ENCODE measurements at regions not wholly inside any gene's neighbourhood (a gene's known extent, or its start where the extent isn't known, plus 50 kb on each side); places are given as distances from the start of the nearest gene placed in this dataset.

GRCh38 chr15:54707805-54708752, 488.7 kb downstream of the RSL24D1 start:
- peaks cover 0 to 3% of the 10 kb centered on the region in 2 experiments; a peak in 1 of 5 replicates for H3K27me3 ChIP-seq (ENCODE audit: control insufficient read depth in 1 of 2, insufficient read depth in 2 of 2, low read length in 2 of 2)
- H3K4me3 ChIP-seq (replicated peaks in 1 of 3; ENCODE audit: insufficient read depth in 1 of 3, low read depth in 2 of 3, low read length in 3 of 3), result no peak overlapping the region
- POLR2A ChIA-PET, result no interaction called here
- H3K4me1 ChIP-seq (ENCODE audit: insufficient read depth, low read length), result no peaks in the 10 kb centered on the region
- H3K9ac ChIP-seq (ENCODE audit: insufficient read depth, low read depth, low read length), result no peak overlapping the region
- BruUV-seq (replicated peaks), result no TSS peak
- DNase-seq (ENCODE audit: low spot score) (no peak), ATAC-seq (peak; percentile 65), FAIRE-seq (no peak)
- no peaks in the 10 kb centered on the region for H4K20me1 ChIP-seq (ENCODE audit: insufficient read depth, low read length)
- 9% methylated on average over 12 of the region's 23 CpGs for WGBS (ENCODE audit: low lambda C conversion rate)
- H2AFZ ChIP-seq (ENCODE audit: low read length), result no peak overlapping the region
- peak; percentile 70 for TF ChIP-seq ZNF12 (CRISPR knock-in tag; IDR thresholded peaks at IDR 0.05)
- TF ChIP-seq RAD21 (CRISPR knock-in tag; IDR thresholded peaks at IDR 0.05), result no peak
- no peaks in the 10 kb centered on the region for H3K79me2 ChIP-seq (ENCODE audit: insufficient read depth, low read length)
- no peak overlapping the region for H3K27ac ChIP-seq (ENCODE audit: extremely low read length, insufficient read depth, low read length)
- intact Hi-C loops (cut with micrococcal nuclease; ENCODE audit: unreplicated experiment) (no loop called here), in situ Hi-C loops (cut with HindIII; ENCODE audit: extremely low pct_ligation_motif_present, low pct_unique_long_range_greater_than_20kb) (no loop called here)
- no peaks in the 10 kb centered on the region for H3K36me3 ChIP-seq (replicated peaks in 1 of 2; ENCODE audit: control insufficient read depth in 1 of 2, insufficient read depth in 2 of 2, low read length in 2 of 2)
- peak overlapping the region; percentile 23; the same call in 1 of the 2 replicates for H3K4me2 ChIP-seq (ENCODE audit: low read depth, low read length)
- H3K9me3 ChIP-seq (ENCODE audit: low read length), result no peaks in the 10 kb centered on the region
- CTCF ChIA-PET (ENCODE audit: low intra/inter-chr PET ratio, low total read pairs), result no interaction called here

- no peak for ATAC-seq
- peak overlapping the region; percentile 24; the same call in 1 of the 2 replicates for H3K4me2 ChIP-seq (ENCODE audit: low read depth, low read length)
- no peak for TF ChIP-seq ZNF362 (CRISPR knock-in tag; IDR thresholded peaks at IDR 0.05; ENCODE audit: borderline replicate concordance)
- no peak for TF ChIP-seq AGO2 (optimal IDR thresholded peaks at IDR 0.05; ENCODE audit: low read depth, low read length)
- no peak for TF ChIP-seq CBX2 (IDR thresholded peaks at IDR 0.05; ENCODE audit: low read depth, low read length)
- TF ChIP-seq CBX2 (CRISPR knock-in tag; IDR thresholded peaks at IDR 0.05; ENCODE audit: low read depth), result no peak
- no peak for TF ChIP-seq ZNF83 (CRISPR knock-in tag; IDR thresholded peaks at IDR 0.05; ENCODE audit: borderline replicate concordance)
- no peak for TF ChIP-seq ZNF580 (CRISPR knock-in tag; IDR thresholded peaks at IDR 0.05; ENCODE audit: borderline replicate concordance, low read depth)
- no peak for TF ChIP-seq NFKBIZ (CRISPR knock-in tag; IDR thresholded peaks at IDR 0.05)
- TF ChIP-seq ZIK1 (CRISPR knock-in tag; IDR thresholded peaks at IDR 0.05; ENCODE audit: borderline replicate concordance, low read depth), result no peak
- no peak for TF ChIP-seq KMT2B (CRISPR knock-in tag; IDR thresholded peaks at IDR 0.05)
- no peak for TF ChIP-seq NR3C1 (CRISPR knock-in tag; IDR thresholded peaks at IDR 0.05)
- no peak for TF ChIP-seq SPEN (CRISPR knock-in tag; IDR thresholded peaks at IDR 0.05; ENCODE audit: low read depth)
- no peak for TF ChIP-seq TEF (CRISPR knock-in tag; IDR thresholded peaks at IDR 0.05)
- TF ChIP-seq CEBPG (CRISPR knock-in tag; IDR thresholded peaks at IDR 0.05), result no peak
These were observed 509.1 kb downstream of the RSL24D1 start for GRCh38 chr15:54687628-54688027.

More at GRCh38 chr15:54687628-54688027, 509.1 kb downstream of the RSL24D1 start:
- no peaks in the 10 kb centered on the region for H3K9me3 ChIP-seq (ENCODE audit: low read length)
- WGBS (ENCODE audit: low lambda C conversion rate), result 13% methylated on average over 10 of the region's 10 CpGs
- intact Hi-C loops (cut with micrococcal nuclease; ENCODE audit: unreplicated experiment) (no loop called here), in situ Hi-C loops (cut with HindIII; ENCODE audit: extremely low pct_ligation_motif_present, low pct_unique_long_range_greater_than_20kb) (no loop called here)
- no peaks in the 10 kb centered on the region for H3K36me3 ChIP-seq (replicated peaks in 1 of 2; ENCODE audit: control insufficient read depth in 1 of 2, insufficient read depth in 2 of 2, low read length in 2 of 2)
- no peak overlapping the region for H2AFZ ChIP-seq (ENCODE audit: low read length)
- DNase-seq (ENCODE audit: low spot score), result no peak
- H3K27ac ChIP-seq (ENCODE audit: extremely low read length, insufficient read depth, low read length), result no peak overlapping the region
- FAIRE-seq, result no peak
- H3K4me1 ChIP-seq (ENCODE audit: insufficient read depth, low read length), result no peaks in the 10 kb centered on the region
- no peaks in the 10 kb centered on the region for H4K20me1 ChIP-seq (ENCODE audit: insufficient read depth, low read length)
- no TSS peak for BruUV-seq (replicated peaks)
- ChIA-PET CTCF (ENCODE audit: low intra/inter-chr PET ratio, low total read pairs) (no interaction called here), POLR2A (no interaction called here)
- no peak overlapping the region for H3K4me3 ChIP-seq (replicated peaks in 1 of 3; ENCODE audit: insufficient read depth in 1 of 3, low read depth in 2 of 3, low read length in 3 of 3)
- H3K9ac ChIP-seq (ENCODE audit: insufficient read depth, low read depth, low read length), result no peak overlapping the region
- no peaks in the 10 kb centered on the region for H3K27me3 ChIP-seq (ENCODE audit: control insufficient read depth in 1 of 2, insufficient read depth in 2 of 2, low read length in 2 of 2)
- no peaks in the 10 kb centered on the region for H3K79me2 ChIP-seq (ENCODE audit: insufficient read depth, low read length)

Data from HepG2 (cell line).